CD14-positive monocyte (primary cell): ENCODE measurements at regions not wholly inside any gene's neighbourhood (a gene's known extent, or its start where the extent isn't known, plus 50 kb on each side); places are given as distances from the start of the nearest gene placed in this dataset.

ENCODE experiments used
- DNase-seq, 3 donors: peaks; one replicate each; pipeline ENCODE4 v3.0.0-alpha.2; 2011 to 2022
- H2AFZ ChIP-seq: 2 replicates; pipeline ENCODE4 v1.6.0; 2012; ENCODE audit warnings: mild to moderate bottlenecking, low read depth, low read length, inconsistent platforms; ENCODE audit not compliant: insufficient read depth, poor library complexity, severe bottlenecking
- H3K27ac ChIP-seq, 2 donors: 1 replicate in 1 of 2; 2 replicates in 1 of 2; pipeline ENCODE4 v1.5.1; 2012 to 2013; ENCODE audit warnings: low read length in 2 of 2, control low read depth in 1 of 2, inconsistent platforms in 1 of 2, low read depth in 1 of 2, mild to moderate bottlenecking in 1 of 2
- H3K27me3 ChIP-seq, 2 donors: one replicate each; pipeline versions ENCODE4 v1.6.0 to v1.6.1; 2011 to 2013; ENCODE audit warnings: low read length in 2 of 2; ENCODE audit not compliant: control insufficient read depth in 2 of 2, insufficient read depth in 2 of 2
- H3K36me3 ChIP-seq, 2 donors: replicated peaks in 1 of 2; 1 replicate in 1 of 2; 2 replicates in 1 of 2; pipeline versions ENCODE4 v1.5.1 to v1.6.1; 2012 to 2013; ENCODE audit warnings: low read length in 2 of 2, control low read depth in 1 of 2, inconsistent platforms in 1 of 2, mild to moderate bottlenecking in 1 of 2; ENCODE audit not compliant: insufficient read depth in 2 of 2, control insufficient read depth in 1 of 2
- H3K4me1 ChIP-seq, 2 donors: 1 replicate in 1 of 2; 2 replicates in 1 of 2; pipeline versions ENCODE4 v1.5.1 to v1.6.1; 2012 to 2013; ENCODE audit warnings: low read length in 2 of 2, control low read depth in 1 of 2, inconsistent platforms in 1 of 2, mild to moderate bottlenecking in 1 of 2, moderate library complexity in 1 of 2; ENCODE audit not compliant: insufficient read depth in 2 of 2, control insufficient read depth in 1 of 2
- H3K4me2 ChIP-seq: replicated peaks from 2 replicates; pipeline ENCODE3; 2012; ENCODE audit warnings: low read length, moderate library complexity, mild to moderate bottlenecking; ENCODE audit not compliant: poor library complexity, severe bottlenecking; ENCODE audit errors: extremely low read depth
- H3K4me3 ChIP-seq, 3 experiments: fragments of 200-600 bp in 1 of 3; sonication (generic) in 1 of 3; replicated peaks in 1 of 3; 1 replicate in 2 of 3; 2 replicates in 1 of 3; pipeline ENCODE4 v1.5.1; 2011 to 2013; ENCODE audit warnings: low read length in 3 of 3, mild to moderate bottlenecking in 3 of 3, control low read depth in 2 of 3, low read depth in 2 of 3, inconsistent platforms in 1 of 3, moderate library complexity in 1 of 3
- H3K79me2 ChIP-seq: 2 replicates; pipeline ENCODE4 v1.6.0; 2012; ENCODE audit warnings: mild to moderate bottlenecking, control low read depth, inconsistent platforms, low read length, moderate library complexity; ENCODE audit not compliant: insufficient read depth
- H3K9ac ChIP-seq: 2 replicates; pipeline ENCODE4 v1.6.0; 2017; ENCODE audit warnings: low read length, mild to moderate bottlenecking; ENCODE audit not compliant: insufficient read depth, poor library complexity, severe bottlenecking
- H3K9me3 ChIP-seq, 2 donors: replicated peaks in 1 of 2; 1 replicate in 1 of 2; 2 replicates in 1 of 2; pipeline versions ENCODE4 v1.5.1 to v1.6.1; 2012 to 2013; ENCODE audit warnings: low read length in 2 of 2, control low read depth in 1 of 2; ENCODE audit not compliant: control insufficient read depth in 1 of 2, insufficient read depth in 1 of 2
- H4K20me1 ChIP-seq: 2 replicates; pipeline ENCODE4 v1.6.0; 2012; ENCODE audit warnings: mild to moderate bottlenecking, low read length, control low read depth, moderate library complexity; ENCODE audit not compliant: insufficient read depth
- H3K27ac Mint-ChIP-seq, 7 donors: one replicate each; pipeline ENCODE4 v1.8.0; 2020; ENCODE audit warnings: mild to moderate bottlenecking in 7 of 7, mixed read lengths in 7 of 7, moderate library complexity in 6 of 7, inconsistent platforms in 2 of 7
- H3K27me3 Mint-ChIP-seq, 3 donors: one replicate each; pipeline ENCODE4 v1.8.0; 2021 to 2022; ENCODE audit warnings: low read depth in 3 of 3, mild to moderate bottlenecking in 3 of 3, mixed read lengths in 3 of 3, moderate library complexity in 3 of 3, inconsistent platforms in 1 of 3
- H3K36me3 Mint-ChIP-seq, 2 donors: one replicate each; pipeline ENCODE4 v1.8.0; 2020; ENCODE audit warnings: mixed read lengths in 2 of 2, inconsistent platforms in 1 of 2, mild to moderate bottlenecking in 1 of 2
- H3K4me1 Mint-ChIP-seq: one replicate; pipeline ENCODE4 v1.8.0; 2020; ENCODE audit warnings: mild to moderate bottlenecking, mixed read lengths
- H3K4me3 Mint-ChIP-seq, 2 donors: one replicate each; pipeline ENCODE4 v1.8.0; 2020; ENCODE audit warnings: mild to moderate bottlenecking in 2 of 2, mixed read lengths in 2 of 2, moderate library complexity in 1 of 2
- H3K9me3 Mint-ChIP-seq, 7 donors: one replicate each; pipeline ENCODE4 v1.8.0; 2020 to 2022; ENCODE audit warnings: mixed read lengths in 7 of 7, mild to moderate bottlenecking in 6 of 7, moderate library complexity in 6 of 7, inconsistent platforms in 2 of 7
- CTCF ChIP-seq: fragments of 200-600 bp; IDR thresholded peaks from one replicate; pipeline ENCODE4 v1.8.0; 2022; ENCODE audit warnings: antibody characterized with exemption, mild to moderate bottlenecking
- WGBS: methylation state at CpG from one replicate; pipeline ENCODE4 v1.1.5; 2013; ENCODE audit warnings: missing lambda C conversion rate; ENCODE audit not compliant: insufficient coverage; 5-methylcytosine and 5-hydroxymethylcytosine counted together
- intact Hi-C, 2 donors: fragments of 100-400 bp; cut with micrococcal nuclease; formaldehyde crosslinking; loops; one replicate each; pipeline versions ENCODE4 v1.15.0 to v1.15.1; 2023

- H2AFZ ChIP-seq: no peak overlapping the region
- H3K9me3 ChIP-seq: peaks cover 0 to under 1% of the 10 kb centered on the region in 2 donors
- Mint-ChIP-seq H3K27ac (no peak overlapping the region), H3K36me3 (no peaks in the 10 kb centered on the region), H3K9me3 (peaks cover 0 to 11% (median 6%) of the 10 kb centered on the region in 7 donors), H3K4me1 (peaks cover 3% of the 10 kb centered on the region), H3K4me3 (no peak overlapping the region), H3K27me3 (peaks cover 8 to 17% (median 9%) of the 10 kb centered on the region in 3 donors)
- no peak for TF ChIP-seq CTCF
- H3K9ac ChIP-seq: no peak overlapping the region
- H3K36me3 ChIP-seq: no peaks in the 10 kb centered on the region
- no peak overlapping the region for H3K27ac ChIP-seq
- intact Hi-C loops: no loop called here
- no peaks in the 10 kb centered on the region for H3K4me1 ChIP-seq
- no peaks in the 10 kb centered on the region for H3K79me2 ChIP-seq
- H3K4me3 ChIP-seq: no peak overlapping the region
- 88% methylated on average over 3 of the region's 3 CpGs for WGBS
- no peak for DNase-seq
- no peaks in the 10 kb centered on the region for H4K20me1 ChIP-seq
- no peaks in the 10 kb centered on the region for H3K27me3 ChIP-seq
- H3K4me2 ChIP-seq: no peak overlapping the region
These were observed 105.0 kb upstream of the NANOS1 start for GRCh38 chr10:118924493-118924892.

GRCh38 chr10:118925404-118926071 lies 104.0 kb upstream of the NANOS1 start:
- no peak for TF ChIP-seq CTCF
- no peak for DNase-seq
- 78% methylated on average over 6 of the region's 8 CpGs for WGBS

More at GRCh38 chr10:118925404-118926071, 104.0 kb upstream of the NANOS1 start:
- H3K27me3 ChIP-seq: no peaks in the 10 kb centered on the region
- H3K9me3 ChIP-seq: peaks cover 3 to 5% of the 10 kb centered on the region in 2 donors
- Mint-ChIP-seq H3K4me1 (peaks cover 3% of the 10 kb centered on the region), H3K27me3 (peaks cover 8 to 18% (median 9%) of the 10 kb centered on the region in 3 donors), H3K27ac (no peak overlapping the region), H3K9me3 (peaks cover 2 to 19% (median 11%) of the 10 kb centered on the region in 7 donors), H3K36me3 (no peaks in the 10 kb centered on the region), H3K4me3 (no peak overlapping the region)
- no peaks in the 10 kb centered on the region for H3K79me2 ChIP-seq
- intact Hi-C loops: no loop called here
- no peaks in the 10 kb centered on the region for H4K20me1 ChIP-seq
- H3K4me3 ChIP-seq: no peak overlapping the region
- H3K36me3 ChIP-seq: no peaks in the 10 kb centered on the region
- H3K9ac ChIP-seq: no peak overlapping the region
- H2AFZ ChIP-seq: no peak overlapping the region
- no peak overlapping the region for H3K27ac ChIP-seq
- H3K4me1 ChIP-seq: no peaks in the 10 kb centered on the region
- H3K4me2 ChIP-seq: no peak overlapping the region
